Liver (tissue), 8 donors: ENCODE measurements at regions not wholly inside any gene's neighbourhood (a gene's known extent, or its start where the extent isn't known, plus 50 kb on each side); places are given as distances from the start of the nearest gene placed in this dataset.

Experiments used
- DNase-seq: peaks from one replicate; pipeline ENCODE4 v3.0.0-alpha.2; 2017; ENCODE audit warnings: low spot score
- H3K27ac ChIP-seq, 2 donors: one replicate each; pipeline ENCODE4 v1.7.0; 2013; ENCODE audit warnings: inconsistent platforms in 2 of 2, low read length in 2 of 2, control low read depth in 1 of 2, low read depth in 1 of 2, mild to moderate bottlenecking in 1 of 2
- H3K27me3 ChIP-seq, 4 donors: one replicate each; pipeline versions ENCODE4 v1.6.1 to v1.7.0; 2013; ENCODE audit warnings: low read length in 3 of 4, inconsistent platforms in 1 of 4, mild to moderate bottlenecking in 1 of 4, moderate library complexity in 1 of 4; ENCODE audit not compliant: control insufficient read depth in 4 of 4, insufficient read depth in 4 of 4
- H3K36me3 ChIP-seq, 4 donors: one replicate each; pipeline versions ENCODE4 v1.6.1 to v1.7.0; 2013; ENCODE audit warnings: low read length in 3 of 4, mild to moderate bottlenecking in 3 of 4, low read depth in 1 of 4, moderate library complexity in 1 of 4; ENCODE audit not compliant: control insufficient read depth in 4 of 4, insufficient read depth in 3 of 4
- H3K4me1 ChIP-seq, 4 donors: one replicate each; pipeline versions ENCODE4 v1.6.1 to v1.7.0; 2013; ENCODE audit warnings: low read length in 3 of 4, mild to moderate bottlenecking in 3 of 4, moderate library complexity in 1 of 4; ENCODE audit not compliant: control insufficient read depth in 4 of 4, insufficient read depth in 4 of 4
- H3K4me3 ChIP-seq, 3 donors: one replicate each; pipeline versions ENCODE4 v1.6.1 to v1.7.0; 2013; ENCODE audit warnings: low read length in 3 of 3, control low read depth in 1 of 3, low read depth in 1 of 3, mild to moderate bottlenecking in 1 of 3
- H3K9ac ChIP-seq, 2 donors: one replicate each; pipeline ENCODE4 v1.7.0; 2013; ENCODE audit warnings: low read length in 2 of 2, mild to moderate bottlenecking in 2 of 2, moderate library complexity in 2 of 2, control low read depth in 1 of 2, low read depth in 1 of 2
- H3K9me3 ChIP-seq, 4 donors: one replicate each; pipeline versions ENCODE4 v1.6.1 to v1.7.0; 2013; ENCODE audit warnings: low read length in 3 of 4; ENCODE audit not compliant: control insufficient read depth in 4 of 4
- ATF3 ChIP-seq: IDR thresholded peaks from 2 replicates; pipeline ENCODE4 v1.6.1; 2016; ENCODE audit warnings: antibody characterized with exemption
- EGR1 ChIP-seq, 2 donors: IDR thresholded peaks; 2 replicates each; pipeline ENCODE4 v1.6.1; 2016 to 2018; ENCODE audit warnings: antibody characterized with exemption in 2 of 2, low read depth in 2 of 2
- FOXA1 ChIP-seq: IDR thresholded peaks from 2 replicates; pipeline ENCODE4 v1.6.1; 2016; ENCODE audit warnings: antibody characterized with exemption
- GABPA ChIP-seq, 2 donors: IDR thresholded peaks in 1 of 2; conservative IDR thresholded peaks in 1 of 2; 2 replicates each; pipeline ENCODE4 v1.6.1; 2016; ENCODE audit warnings: antibody characterized with exemption in 2 of 2, mild to moderate bottlenecking in 1 of 2, moderate library complexity in 1 of 2
- HNF4A ChIP-seq, 2 donors: conservative IDR thresholded peaks; 2 replicates each; pipeline ENCODE4 v1.6.1; 2016; ENCODE audit warnings: antibody characterized with exemption in 2 of 2, mild to moderate bottlenecking in 2 of 2
- HNF4G ChIP-seq: IDR thresholded peaks from 2 replicates; pipeline ENCODE4 v1.6.1; 2016; ENCODE audit warnings: antibody characterized with exemption
- JUND ChIP-seq, 2 donors: IDR thresholded peaks; 2 replicates each; pipeline ENCODE4 v1.6.1; 2016; ENCODE audit warnings: antibody characterized with exemption in 2 of 2
- MAX ChIP-seq: IDR thresholded peaks from 2 replicates; pipeline ENCODE4 v1.6.1; 2016; ENCODE audit warnings: antibody characterized with exemption
- RAD21 ChIP-seq, 2 donors: IDR thresholded peaks; 2 replicates each; pipeline ENCODE4 v1.6.1; 2016; ENCODE audit warnings: antibody characterized with exemption in 2 of 2, mild to moderate bottlenecking in 2 of 2
- RXRA ChIP-seq, 2 donors: IDR thresholded peaks; 2 replicates each; pipeline ENCODE4 v1.6.1; 2017 to 2018; ENCODE audit warnings: antibody characterized with exemption in 2 of 2, mild to moderate bottlenecking in 1 of 2
- ZBTB33 ChIP-seq: IDR thresholded peaks from 2 replicates; pipeline ENCODE4 v1.6.1; 2016; ENCODE audit warnings: antibody characterized with exemption
- WGBS: extraction: QIAGEN DNeasy Blood & Tissue Kit; methylation state at CpG from one replicate; pipeline ENCODE4 v1.1.7; 2013; 5-methylcytosine and 5-hydroxymethylcytosine counted together
- TF ChIP-seq, protein P1 (sequence below): fragments of 150-350 bp; IDR thresholded peaks from 2 replicates; pipeline ENCODE4 v1.5.1; 2017; ENCODE audit warnings: improper control_type of control experiment, low read depth, low read length; ENCODE audit not compliant: missing input control
- TF ChIP-seq, protein P2 (sequence below): IDR thresholded peaks from 2 replicates; pipeline ENCODE4 v1.6.1; 2016; ENCODE audit warnings: antibody characterized with exemption, mild to moderate bottlenecking
- donor health status: healthy.
- donor health status: healthy.
- donor health status: healthy.
- donor health status: healthy.
- donor health status: healthy.

DNA sequence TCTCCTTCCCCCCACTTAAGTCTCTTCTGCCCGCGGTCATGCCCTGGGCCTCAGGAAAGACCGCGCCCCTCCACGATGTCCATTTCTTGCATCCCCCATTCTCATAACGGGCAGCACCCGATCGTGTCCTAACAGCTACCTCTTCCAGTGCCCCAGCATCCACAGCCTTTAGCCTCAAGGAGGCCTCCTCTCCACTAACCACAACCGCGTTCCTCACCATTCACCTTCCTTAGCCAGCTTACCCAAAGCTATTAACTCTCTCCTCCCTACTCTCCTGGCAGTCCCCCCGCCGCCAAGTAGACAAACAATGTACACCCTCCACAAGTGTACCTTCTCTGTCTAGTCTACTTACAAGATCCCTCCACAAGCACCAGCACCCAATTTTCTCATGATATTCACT lies 58.6 kb upstream of the PAGE5 start:
- no peaks in the 10 kb centered on the region for H3K36me3 ChIP-seq
- DNase-seq, result no peak
- no peaks in the 10 kb centered on the region for H3K27me3 ChIP-seq
- TF ChIP-seq JUND (IDR thresholded peaks at IDR 0.05) (no peak), ATF3 (no peak), ZBTB33 (no peak), HNF4A (conservative IDR thresholded peaks at IDR 0.05) (no peak), RXRA (IDR thresholded peaks at IDR 0.05) (no peak), GABPA (IDR thresholded peaks at IDR 0.05 in 1 of 2, conservative IDR thresholded peaks at IDR 0.05 in 1 of 2) (no peak)
- TF ChIP-seq, protein P1, sequence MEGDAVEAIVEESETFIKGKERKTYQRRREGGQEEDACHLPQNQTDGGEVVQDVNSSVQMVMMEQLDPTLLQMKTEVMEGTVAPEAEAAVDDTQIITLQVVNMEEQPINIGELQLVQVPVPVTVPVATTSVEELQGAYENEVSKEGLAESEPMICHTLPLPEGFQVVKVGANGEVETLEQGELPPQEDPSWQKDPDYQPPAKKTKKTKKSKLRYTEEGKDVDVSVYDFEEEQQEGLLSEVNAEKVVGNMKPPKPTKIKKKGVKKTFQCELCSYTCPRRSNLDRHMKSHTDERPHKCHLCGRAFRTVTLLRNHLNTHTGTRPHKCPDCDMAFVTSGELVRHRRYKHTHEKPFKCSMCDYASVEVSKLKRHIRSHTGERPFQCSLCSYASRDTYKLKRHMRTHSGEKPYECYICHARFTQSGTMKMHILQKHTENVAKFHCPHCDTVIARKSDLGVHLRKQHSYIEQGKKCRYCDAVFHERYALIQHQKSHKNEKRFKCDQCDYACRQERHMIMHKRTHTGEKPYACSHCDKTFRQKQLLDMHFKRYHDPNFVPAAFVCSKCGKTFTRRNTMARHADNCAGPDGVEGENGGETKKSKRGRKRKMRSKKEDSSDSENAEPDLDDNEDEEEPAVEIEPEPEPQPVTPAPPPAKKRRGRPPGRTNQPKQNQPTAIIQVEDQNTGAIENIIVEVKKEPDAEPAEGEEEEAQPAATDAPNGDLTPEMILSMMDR, result no peak
- TF ChIP-seq, protein P2, sequence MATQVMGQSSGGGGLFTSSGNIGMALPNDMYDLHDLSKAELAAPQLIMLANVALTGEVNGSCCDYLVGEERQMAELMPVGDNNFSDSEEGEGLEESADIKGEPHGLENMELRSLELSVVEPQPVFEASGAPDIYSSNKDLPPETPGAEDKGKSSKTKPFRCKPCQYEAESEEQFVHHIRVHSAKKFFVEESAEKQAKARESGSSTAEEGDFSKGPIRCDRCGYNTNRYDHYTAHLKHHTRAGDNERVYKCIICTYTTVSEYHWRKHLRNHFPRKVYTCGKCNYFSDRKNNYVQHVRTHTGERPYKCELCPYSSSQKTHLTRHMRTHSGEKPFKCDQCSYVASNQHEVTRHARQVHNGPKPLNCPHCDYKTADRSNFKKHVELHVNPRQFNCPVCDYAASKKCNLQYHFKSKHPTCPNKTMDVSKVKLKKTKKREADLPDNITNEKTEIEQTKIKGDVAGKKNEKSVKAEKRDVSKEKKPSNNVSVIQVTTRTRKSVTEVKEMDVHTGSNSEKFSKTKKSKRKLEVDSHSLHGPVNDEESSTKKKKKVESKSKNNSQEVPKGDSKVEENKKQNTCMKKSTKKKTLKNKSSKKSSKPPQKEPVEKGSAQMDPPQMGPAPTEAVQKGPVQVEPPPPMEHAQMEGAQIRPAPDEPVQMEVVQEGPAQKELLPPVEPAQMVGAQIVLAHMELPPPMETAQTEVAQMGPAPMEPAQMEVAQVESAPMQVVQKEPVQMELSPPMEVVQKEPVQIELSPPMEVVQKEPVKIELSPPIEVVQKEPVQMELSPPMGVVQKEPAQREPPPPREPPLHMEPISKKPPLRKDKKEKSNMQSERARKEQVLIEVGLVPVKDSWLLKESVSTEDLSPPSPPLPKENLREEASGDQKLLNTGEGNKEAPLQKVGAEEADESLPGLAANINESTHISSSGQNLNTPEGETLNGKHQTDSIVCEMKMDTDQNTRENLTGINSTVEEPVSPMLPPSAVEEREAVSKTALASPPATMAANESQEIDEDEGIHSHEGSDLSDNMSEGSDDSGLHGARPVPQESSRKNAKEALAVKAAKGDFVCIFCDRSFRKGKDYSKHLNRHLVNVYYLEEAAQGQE, result no peak
- peak overlapping the region; percentile 58 to 87 (median 80) for H3K4me3 ChIP-seq
- peak overlapping the region; percentile 38 to 83 for H3K9ac ChIP-seq
- 16% methylated on average over 12 of the region's 12 CpGs for WGBS
- peak overlapping the region; percentile 89 to 94 for H3K27ac ChIP-seq
- H3K4me1 ChIP-seq, result peaks cover 0 to 8% (median 0%) of the 10 kb centered on the region in 4 donors
- no peaks in the 10 kb centered on the region for H3K9me3 ChIP-seq

DNA sequence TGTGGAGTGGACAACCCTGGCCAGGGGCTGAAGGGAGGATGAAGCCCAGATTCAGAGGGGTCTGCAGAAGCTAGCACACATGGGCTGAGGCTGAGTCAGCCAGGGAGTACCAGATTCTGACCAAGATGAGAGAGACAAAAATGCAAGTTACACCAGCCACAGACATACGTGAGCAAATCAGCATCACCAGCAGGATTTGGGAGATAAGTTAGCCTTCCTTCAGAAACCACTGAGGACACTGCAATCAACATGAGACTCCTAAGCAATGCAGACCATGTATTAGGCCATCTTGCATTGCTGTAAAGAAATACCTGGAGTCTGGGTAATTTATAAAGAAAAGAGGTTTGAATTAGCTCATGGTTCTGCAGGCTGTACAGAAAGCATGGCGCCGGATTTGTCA lies 57.0 kb upstream of the PAGE5 start:
- TF ChIP-seq RAD21 (IDR thresholded peaks at IDR 0.05) (no peak), MAX (no peak), ZBTB33 (no peak), RXRA (IDR thresholded peaks at IDR 0.05) (no peak), EGR1 (IDR thresholded peaks at IDR 0.05; ENCODE audit: low read depth in 2 of 2) (no peak), HNF4A (conservative IDR thresholded peaks at IDR 0.05) (no peak), JUND (IDR thresholded peaks at IDR 0.05) (no peak), FOXA1 (no peak), HNF4G (no peak)
- TF ChIP-seq, protein P2, result no peak
- TF ChIP-seq, protein P1, result no peak
- DNase-seq, result no peak
- Histone ChIP-seq H3K9me3 (no peaks in the 10 kb centered on the region), H3K27ac (no peak overlapping the region), H3K9ac (no peak overlapping the region), H3K36me3 (no peaks in the 10 kb centered on the region), H3K4me3 (no peak overlapping the region), H3K27me3 (no peaks in the 10 kb centered on the region), H3K4me1 (peaks cover 0 to 8% (median 0%) of the 10 kb centered on the region in 4 donors)
- WGBS, result 93% methylated on average over 3 of the region's 3 CpGs
